RPMI7951 (cell line): ENCODE measurements at regions not wholly inside any gene's neighbourhood (a gene's known extent, or its start where the extent isn't known, plus 50 kb on each side); places are given as distances from the start of the nearest gene placed in this dataset.
"Not testable (repeated sequence)": the region's sequence is repeated elsewhere in the genome, so short reads cannot be mapped to it uniquely, and the experiment has no call there.

Source experiments
- DNase-seq: peaks from one replicate; pipeline ENCODE4 v3.0.0-alpha.2; 2012; ENCODE audit warnings: low read depth

DNA sequence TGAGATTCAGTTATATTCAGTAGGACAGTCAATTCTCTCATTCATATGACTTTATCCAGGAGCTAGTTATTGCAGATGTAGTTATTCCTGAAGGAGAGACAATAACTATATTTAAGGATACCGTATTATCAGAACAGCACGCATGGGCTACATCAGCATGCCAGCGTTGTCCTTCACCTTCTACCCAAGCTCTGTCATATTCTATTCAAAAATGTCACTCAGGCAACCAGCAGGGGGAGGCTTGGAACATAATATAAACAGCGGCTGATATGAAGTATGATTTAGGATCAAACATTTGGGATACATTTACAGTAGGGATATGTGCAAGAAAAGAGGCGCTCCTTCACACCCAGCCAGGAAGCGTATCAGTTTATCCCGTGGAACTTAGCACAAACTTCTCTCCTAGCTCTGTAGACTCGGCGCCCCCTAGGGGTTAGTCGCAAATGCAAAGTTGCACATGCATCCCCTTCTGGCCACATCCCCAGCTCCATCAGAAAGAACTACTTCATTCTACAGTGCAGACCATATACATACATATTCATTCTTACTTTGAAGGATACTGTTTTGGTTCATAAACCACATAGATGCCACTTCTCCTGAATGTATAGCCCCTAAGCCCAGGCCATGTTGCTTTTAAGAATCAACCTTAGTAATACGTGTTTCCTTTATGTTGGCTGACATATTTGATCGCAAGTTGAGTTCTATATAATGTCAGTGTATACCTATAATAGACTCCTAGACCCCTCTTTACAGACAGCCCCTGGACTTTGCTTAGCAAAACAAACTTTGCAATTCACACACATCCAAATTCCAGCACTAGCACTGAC lies 759.4 kb downstream of the ADCYAP1 start:
- DNase-seq = peak; percentile 46

DNA sequence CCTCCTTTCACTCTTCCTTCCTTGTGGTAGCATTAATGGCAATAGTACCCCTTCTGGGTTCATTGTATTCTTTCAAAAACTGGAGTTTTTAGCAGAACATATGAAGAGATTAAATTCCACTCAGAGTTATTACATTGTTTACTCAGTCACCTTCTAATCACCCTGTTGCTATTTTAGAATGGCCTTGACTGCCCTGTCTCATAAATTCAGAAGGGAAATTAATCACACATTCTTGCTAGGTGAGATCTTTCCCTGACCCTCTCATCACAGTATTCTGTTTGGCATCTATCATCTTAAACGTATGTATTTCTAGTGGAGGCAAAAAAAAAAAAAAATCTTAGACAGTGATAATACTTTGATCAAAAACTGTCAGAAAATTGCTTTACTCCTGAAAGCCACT lies 760.4 kb downstream of the ADCYAP1 start:
- no peak for DNase-seq

DNA sequence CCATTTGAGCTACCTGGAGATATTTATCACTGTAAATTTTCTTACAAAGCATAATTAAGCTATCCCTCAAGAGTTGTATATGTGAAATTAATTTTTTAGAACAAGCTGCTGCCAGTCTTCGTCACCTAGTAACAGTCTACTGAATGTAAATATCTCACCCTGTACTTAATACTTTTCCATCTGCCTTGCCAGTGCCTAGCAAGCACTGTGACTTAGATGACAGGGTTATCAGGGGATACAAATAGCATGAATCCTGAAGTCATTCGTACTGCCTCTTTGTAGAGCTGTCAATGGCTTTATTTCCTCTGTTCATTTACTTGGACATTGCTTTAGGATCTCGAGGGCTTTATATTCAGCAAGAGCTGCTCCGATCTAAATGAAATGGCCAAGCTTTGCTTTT lies 763.6 kb downstream of the ADCYAP1 start:
- no peak for DNase-seq

DNA sequence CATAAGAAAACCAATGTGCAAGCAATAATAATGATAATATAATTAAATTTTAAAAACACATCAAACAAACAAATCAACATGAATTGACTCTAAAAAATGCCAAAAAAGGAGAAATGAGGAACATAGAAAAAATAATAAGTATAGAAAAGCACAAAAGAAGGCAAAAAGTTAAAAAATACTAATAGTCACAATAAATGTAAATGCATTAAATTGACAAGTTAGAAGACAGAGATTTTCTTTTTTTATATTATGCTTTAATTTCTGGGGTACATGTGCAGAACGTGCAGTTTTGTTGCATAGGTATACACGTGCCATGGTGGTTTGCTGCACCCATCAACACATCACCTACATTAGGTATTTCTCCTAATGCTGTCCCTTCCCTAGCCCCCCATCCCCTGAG lies 767.0 kb downstream of the ADCYAP1 start:
- DNase-seq = not testable (repeated sequence)

DNA sequence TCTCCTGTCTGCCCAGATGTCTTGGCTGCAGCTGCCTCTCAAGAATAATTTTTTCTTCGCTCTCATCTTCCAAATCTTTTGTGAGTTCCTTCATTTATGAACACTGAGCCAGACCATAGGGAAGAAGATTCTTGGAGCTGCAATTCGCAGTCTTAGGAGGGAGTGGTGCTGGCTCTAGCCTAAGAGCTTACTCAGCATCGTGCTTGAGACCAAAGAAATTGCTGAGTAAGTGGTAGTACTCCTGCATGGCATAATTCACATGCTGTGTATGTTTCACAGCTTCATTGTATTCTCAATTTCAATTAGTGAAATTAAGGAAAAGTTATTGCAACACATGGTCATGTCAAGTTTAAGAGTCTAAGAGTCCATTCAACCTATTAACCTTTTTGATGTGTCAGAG lies 771.7 kb downstream of the ADCYAP1 start:
- DNase-seq = no peak

DNA sequence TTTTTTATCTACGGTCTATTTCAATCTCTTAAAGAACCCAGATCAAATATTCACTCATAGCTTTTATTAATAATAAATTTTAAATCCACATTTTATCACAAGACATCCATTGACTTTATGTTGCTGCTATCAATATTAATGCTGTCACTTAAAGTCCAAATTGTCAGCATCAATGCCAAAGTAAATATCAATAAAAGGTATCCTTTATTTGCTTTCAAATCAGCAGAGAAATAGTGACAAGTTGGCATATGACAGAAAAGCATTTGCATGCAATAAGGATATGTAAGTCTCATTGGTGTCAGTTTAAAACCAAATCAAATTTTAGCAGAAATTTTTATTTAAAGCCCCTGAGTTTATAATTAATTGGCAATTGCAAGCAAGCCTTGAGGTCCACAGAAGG lies 775.4 kb downstream of the ADCYAP1 start:
- no peak for DNase-seq

DNA sequence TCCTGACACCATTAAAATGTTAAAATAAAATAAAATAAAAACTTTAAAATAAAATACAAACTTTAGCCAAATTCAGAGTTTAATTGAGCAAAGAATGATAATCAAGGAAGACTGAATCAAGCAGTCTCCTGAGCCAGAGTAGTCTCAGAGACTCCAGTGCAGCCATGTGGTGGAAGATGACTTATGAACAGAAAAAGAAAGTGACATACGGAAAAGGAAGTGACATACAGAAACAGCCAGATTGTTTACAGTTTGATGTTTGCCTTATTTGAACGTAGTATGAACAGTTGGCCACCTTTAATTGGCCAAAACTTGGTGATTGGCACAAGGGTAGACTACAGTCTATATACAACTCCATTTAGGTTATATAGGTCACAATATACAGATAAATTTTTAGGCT lies 787.2 kb downstream of the ADCYAP1 start:
- DNase-seq = no peak

DNA sequence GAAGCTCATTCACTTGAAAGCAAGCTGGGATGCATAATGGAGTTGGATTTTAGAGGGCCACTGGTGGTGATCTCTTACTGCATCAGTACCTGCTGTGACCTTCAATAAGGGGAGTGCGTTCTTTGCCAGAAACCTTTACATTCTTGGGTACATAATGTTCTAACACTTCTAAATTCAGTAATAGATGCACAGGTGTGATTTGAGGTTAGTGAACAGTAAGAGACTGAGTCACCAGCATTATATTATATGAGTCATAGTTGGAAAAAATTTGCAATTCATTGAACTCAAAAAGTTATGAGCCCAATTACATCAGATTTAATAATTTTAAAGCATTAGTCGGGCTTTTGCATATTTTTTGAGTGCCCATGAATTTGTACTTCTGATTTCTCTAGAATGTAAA lies 803.3 kb downstream of the ADCYAP1 start:
- DNase-seq = no peak

DNA sequence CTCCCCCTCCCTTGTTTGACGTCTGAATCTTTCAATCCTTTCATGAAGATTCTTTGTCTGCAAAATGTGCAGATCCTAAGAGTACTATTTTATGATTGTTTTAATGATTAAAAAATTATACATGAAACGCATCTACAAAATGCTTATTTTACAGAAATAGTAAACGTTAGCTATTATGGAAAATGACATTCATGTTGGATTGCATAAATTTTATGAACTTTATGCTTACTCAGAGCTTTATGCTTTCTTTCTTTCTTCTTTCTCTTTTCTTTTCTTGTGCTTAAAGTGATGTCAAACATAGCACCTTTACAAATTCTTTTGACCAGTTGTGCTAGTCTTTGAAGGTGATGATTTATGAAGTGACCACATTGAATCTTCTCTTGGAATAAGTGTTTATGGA lies 805.4 kb downstream of the ADCYAP1 start:
- DNase-seq = no peak

DNA sequence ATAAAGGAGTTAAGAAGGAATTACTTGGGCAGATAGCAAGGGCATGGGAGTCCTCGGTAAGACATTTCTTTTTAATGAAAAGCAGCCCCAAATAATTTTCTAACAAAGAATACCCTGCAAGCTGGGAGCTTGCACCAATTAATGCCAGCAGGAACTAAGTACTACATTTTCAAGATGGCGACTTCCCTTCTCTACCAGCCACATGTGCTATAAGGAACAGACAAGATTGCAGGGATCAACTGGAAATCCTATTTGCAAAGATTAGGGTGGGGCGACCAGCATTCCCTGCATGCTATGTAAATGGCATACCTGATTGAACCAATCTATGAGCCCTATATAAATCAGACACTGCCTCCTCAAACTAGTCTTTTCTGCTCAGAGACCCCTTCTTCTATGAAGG lies 827.5 kb downstream of the ADCYAP1 start:
- DNase-seq = no peak

DNA sequence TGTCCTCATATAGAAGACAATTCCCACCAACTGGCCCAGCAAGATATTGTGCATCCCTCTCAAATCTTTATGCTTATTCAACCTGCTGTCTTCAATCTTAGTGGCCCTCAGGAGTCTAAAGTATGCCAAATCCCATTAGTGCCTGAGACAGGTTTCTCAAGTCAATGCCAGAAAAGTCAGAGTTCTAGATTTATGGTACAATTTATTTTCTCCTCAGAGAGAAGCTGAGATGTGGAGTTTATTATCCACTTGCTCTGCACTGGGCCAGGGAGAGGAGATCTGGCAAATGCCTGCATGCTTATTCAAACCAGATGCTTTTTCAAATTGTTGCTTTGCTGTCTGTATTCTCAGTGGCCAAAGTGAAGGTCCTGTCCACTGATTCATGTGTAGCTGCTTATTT lies 825.2 kb downstream of the METTL4 start:
- DNase-seq = peak; percentile 11

DNA sequence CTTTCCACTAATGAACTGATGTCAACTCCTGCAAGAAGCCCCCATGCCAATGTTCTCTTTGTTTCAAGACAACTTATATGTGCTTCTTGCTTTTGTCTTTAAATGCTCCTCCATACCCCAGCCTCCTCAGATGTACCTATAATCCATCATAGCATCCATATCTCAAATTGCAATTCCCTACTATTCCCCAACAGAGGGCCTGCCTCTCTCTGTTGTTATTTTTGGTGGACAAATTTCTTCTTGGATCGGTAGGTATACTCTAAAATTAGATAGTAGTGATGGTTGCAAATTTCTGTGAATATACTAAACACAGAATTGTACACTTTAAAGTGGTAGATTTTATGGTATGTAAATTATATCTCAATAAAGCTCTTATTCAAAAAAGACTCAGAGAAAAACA lies 820.1 kb downstream of the METTL4 start:
- DNase-seq = no peak

DNA sequence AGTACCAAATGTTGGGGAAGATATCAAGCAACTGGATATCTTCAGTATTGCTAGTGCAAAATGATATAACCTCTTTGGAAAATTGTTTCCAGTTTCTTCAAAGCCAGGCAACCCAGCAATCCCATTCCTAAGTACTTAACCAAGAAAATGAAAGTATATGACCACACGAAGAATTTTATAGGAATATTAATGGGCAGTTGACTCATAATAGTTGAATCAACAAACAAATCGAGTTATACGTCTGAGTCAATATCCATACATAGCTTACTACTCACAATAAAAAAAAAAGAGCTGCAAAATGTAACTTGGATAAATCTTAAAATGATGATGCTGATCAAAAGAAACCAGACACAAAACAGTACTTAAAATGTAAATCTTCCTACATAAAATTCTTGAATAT lies 810.4 kb downstream of the METTL4 start:
- no peak for DNase-seq

DNA sequence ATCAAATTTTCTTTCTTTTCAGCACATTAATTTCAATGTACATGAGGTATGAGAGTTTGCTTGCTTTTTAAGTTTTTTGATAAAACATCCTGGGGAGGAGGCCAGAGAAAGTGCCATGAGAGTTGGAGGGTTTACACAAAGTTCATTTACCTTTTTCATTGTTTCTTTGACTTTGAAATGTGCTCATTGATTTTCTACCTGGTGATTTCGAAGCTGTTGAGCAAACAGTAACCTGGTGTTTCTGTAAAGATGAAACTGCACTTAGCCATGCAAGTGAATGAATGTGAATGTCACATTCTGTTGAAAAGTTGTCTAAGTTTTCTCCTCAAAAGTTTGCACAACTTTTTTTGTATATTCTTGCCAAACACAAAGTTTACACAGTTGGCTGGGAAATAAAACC lies 797.0 kb downstream of the METTL4 start:
- no peak for DNase-seq

DNA sequence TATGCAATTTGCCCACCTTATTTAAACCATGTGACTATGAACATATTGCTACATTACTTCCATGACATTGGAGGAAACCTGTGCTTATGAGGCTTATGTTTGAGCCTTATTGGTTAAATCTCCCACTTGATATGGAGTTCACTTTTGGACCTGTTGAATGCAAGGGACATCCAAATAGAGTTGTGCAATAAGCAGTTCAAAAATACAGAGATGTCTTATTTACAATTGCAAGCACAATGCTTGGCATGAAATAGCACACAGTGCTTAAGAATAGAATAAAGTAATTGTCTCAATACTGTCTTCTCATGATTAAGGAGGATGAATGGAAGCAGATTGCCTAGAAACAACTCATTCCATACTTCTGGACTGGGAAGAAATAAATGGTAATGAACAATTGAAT lies 793.5 kb downstream of the METTL4 start:
- DNase-seq = no peak

DNA sequence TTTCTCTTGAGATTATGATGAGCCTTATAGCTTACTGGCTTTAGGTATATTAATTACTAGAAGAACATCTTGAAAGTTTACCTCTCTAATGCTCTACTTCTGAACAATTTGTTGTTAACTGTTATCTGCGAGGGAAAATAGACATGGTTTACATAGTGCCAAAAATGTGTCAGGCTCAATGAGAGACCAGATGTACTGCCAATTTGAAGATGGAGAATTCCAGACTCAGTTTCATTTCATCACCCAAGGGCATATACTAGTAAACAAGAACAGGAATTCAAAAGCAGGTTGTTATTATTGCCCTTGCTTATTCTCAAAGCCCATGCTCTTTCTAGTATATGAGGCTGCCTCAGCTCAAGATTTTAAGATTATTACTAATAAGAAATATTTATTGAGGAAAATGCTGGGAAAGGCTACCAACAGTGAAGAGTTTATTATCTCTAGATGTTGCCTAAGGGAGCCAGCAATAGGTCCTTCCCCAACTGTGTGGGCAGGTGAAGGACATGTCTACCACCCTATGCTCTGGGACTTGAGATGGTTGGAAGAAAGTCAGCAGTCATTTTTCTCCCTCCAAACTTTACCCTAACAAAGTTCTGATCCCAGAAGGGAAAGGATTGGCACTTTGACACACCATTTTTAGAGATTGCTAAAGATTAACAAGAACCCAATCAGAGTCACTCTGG lies 792.7 kb downstream of the METTL4 start:
- DNase-seq = no peak

DNA sequence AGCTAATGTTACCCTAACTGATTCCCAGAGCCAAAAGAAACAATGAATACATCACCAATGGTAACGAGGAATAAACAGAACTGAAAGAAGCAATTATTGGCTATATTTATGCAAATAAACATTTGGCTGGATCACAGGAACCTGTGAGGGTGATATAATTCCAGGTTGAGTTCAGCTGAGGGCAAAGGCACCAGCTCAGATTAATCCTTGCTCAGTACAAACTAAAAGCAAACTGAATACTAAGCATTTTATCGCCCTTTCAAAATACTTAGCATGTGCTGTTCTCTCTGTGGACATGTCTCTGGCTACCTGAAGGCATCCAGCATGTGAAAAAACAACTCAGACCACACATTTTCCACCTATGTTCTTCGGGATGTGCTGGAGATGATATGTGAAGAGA lies 791.7 kb downstream of the METTL4 start:
- DNase-seq = no peak

DNA sequence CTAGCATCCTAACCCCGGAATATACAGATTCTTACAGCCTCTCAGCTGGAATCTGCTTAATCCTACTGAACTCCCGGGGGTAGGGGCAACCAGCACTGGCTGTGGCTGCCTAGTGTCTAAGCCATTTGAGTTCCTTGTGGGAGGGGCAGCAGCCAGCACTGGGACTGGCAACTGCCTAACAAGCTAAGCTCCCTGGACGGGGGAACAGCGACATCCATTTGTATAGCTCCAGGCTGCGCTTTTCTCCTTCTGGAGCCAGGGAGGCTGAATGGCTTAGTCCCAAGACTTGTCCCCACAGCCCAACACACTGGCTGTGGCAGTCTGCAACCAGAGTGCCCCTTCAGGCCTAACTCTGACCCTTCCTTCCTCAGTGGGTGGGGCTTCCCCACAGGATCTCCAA lies 787.2 kb downstream of the METTL4 start:
- no peak for DNase-seq

DNA sequence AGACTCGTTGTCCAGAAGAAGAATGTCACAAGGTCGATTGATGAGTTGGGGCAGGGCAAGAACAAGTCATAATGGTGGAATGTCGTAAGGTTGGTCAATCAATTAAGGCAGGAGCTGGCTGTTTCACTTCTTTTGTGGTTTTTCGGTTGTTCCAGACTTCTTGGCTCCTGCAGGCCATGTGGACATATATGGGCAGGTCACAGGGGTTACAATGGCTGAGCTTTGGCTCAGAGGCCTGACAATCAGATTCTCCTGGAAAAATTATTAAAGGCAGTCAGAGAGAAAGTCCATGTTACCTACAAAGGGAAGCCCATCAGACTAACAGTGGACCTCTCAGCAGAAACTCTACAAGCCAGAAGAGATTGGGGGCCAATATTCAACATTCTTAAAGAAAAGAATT lies 785.3 kb downstream of the METTL4 start:
- DNase-seq = peak; percentile 1

DNA sequence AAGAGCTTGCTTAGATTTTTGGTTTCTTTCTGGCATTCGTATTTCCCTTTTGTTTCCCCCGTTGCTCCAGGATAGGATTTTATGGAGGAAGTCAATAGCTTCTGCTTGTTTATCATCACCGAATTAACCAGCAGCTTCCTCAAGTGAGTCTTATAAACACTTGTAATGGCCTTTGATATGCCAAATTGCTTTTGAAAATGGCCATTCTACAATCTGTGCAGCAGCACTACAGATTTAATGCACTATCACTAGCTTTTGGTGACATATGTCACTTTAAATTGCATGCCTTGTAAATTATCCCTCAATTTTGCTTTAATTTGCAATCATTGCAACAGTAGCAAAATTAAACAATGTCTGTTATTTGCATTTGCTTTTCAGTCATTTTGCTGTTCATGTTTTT lies 774.7 kb downstream of the METTL4 start:
- no peak for DNase-seq

DNA sequence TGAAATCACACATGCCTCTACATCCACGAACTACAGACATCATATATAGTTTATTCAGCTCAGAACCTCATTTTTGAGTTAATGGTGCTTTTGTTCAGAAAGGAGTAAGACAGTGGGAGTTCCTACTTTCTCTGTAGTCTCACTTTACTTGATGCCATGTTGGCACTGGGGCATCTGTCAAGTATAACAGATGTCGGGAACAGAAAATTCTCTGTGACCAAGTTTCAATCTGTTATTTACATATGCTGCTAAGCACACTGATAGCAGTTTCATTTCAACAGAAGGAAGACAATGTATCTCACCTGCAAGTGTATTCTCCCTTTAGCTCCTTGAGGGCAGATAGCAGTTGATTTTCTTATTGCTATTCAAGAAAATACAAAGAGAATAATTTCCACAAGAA lies 774.1 kb downstream of the METTL4 start:
- DNase-seq = no peak

DNA sequence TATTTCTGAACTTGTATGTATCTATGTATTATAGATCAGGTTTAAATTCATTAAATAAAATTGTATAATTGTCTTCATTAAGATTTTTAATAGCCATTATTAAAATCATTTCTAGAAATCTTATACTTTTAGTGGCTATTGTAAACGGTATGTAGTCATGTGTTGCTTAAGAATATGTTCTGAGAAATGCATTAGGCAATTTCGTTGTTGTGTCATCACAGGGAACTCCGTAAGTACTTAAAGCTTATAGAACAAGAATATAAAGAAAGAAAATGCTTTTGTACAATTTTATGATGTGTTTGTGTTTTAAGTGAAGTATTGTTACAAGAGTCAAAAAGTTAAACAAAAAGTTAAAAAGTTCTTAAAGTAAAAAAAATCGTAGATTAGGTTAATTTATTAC lies 765.8 kb downstream of the METTL4 start:
- no peak for DNase-seq

DNA sequence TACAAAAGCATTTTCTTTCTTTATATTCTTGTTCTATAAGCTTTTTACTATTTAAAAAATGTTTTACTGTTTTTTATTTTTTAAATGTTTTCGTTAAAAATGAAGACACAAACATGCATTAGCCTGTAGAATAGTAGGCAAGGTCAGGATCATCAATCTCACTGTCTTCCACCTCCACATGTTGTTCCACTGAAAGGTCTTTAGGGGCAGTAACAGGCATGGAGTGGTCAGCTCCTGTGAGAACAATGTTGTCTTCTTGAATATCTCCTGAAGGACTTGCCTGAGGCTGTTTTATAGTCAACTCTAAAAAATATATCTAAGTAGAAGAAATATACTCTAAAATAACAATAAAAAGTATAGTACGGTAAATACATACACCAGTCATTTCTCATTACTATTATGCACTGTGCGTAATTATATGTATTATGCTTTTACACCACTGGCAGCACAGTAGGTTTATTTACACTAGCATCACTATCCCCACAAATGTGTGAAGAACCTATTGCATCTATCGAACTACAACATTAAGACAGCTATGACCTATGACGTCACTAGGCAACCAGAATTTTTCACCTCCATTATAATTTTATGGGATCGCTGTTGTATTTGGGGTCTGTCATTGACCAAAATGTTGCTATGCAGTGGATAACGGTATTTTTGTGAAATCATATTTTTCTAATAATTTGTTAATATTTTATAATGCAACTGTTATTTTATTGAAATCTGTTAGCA lies 764.3 kb downstream of the METTL4 start:
- DNase-seq = no peak
